ENCODE measurements at regions not wholly inside any gene's neighbourhood (a gene's known extent, or its start where the extent isn't known, plus 50 kb on each side); places are given as distances from the start of the nearest gene placed in this dataset.

GRCh38 chr17:70912716-70913485 lies 743.6 kb downstream of the KCNJ2 start:
- Histone ChIP-seq H2AK9ac (replicated peaks; ENCODE audit: low read depth, low read length, poor library complexity) (no peak overlapping the region), H3K27me3 (ENCODE audit: control insufficient read depth, insufficient read depth, low read length) (no peaks in the 10 kb centered on the region), H3K9me3 (ENCODE audit: control insufficient read depth, insufficient read depth, low read length) (0 out of 2 replicates have a peak, but pooled peaks cover 2% of the 10 kb centered on the region), H2BK15ac (ENCODE audit: low read depth, low read length) (no peak overlapping the region), H3K27ac (ENCODE audit: insufficient read depth, low read length) (no peak overlapping the region), H3K79me1 (ENCODE audit: low read depth in 1 of 2, low read length in 2 of 2) (no peaks in the 10 kb centered on the region), H3K36me3 (ENCODE audit: control insufficient read depth, insufficient read depth, low read length) (no peaks in the 10 kb centered on the region), H3K4me1 (ENCODE audit: control insufficient read depth, insufficient read depth, low read length) (0 out of 2 replicates have a peak, but pooled peaks cover 2% of the 10 kb centered on the region), H3K9ac (ENCODE audit: low read depth, low read length) (no peak overlapping the region), H2BK5ac (ENCODE audit: low read depth, low read length, poor library complexity, severe bottlenecking) (peak overlapping the region; percentile 43), H3K14ac (replicated peaks; ENCODE audit: low read depth, low read length) (no peak overlapping the region), H2AFZ (replicated peaks; ENCODE audit: low read length, poor library complexity) (no peak overlapping the region), H4K5ac (ENCODE audit: low read depth, low read length) (0 out of 2 replicates have a peak overlapping the region, but pooled peaks have one; percentile 29), H3K4me3 (ENCODE audit: insufficient read depth, low read depth, low read length) (no peak overlapping the region), H4K91ac (ENCODE audit: insufficient read depth, low read depth, low read length) (no peak overlapping the region), H2AK5ac (ENCODE audit: low read depth, low read length) (no peak overlapping the region), H3K56ac (ENCODE audit: extremely low read depth, insufficient read depth, low read length) (no peak overlapping the region), H3K23ac (ENCODE audit: low read depth, low read length) (no peak overlapping the region), H3K9me1 (ENCODE audit: insufficient read depth, low read length) (no peaks in the 10 kb centered on the region), H3K4me2 (ENCODE audit: low read depth, low read length) (no peak overlapping the region; the same call in 1 of the 2 replicates), H3K18ac (ENCODE audit: low read depth, low read length) (peak overlapping the region; percentile 80), H4K8ac (ENCODE audit: low read depth in 2 of 2, low read length in 2 of 2) (peak overlapping the region in 1 of 2 experiments; percentile 35; a peak in 1 of 4 replicates), H4K20me1 (ENCODE audit: insufficient read depth, low read length) (no peaks in the 10 kb centered on the region), H3K4ac (ENCODE audit: low read depth, low read length) (no peak overlapping the region), H2BK20ac (ENCODE audit: low read depth, low read length) (peak overlapping the region; percentile 3; the same call in 1 of the 2 replicates), H2BK120ac (ENCODE audit: low read depth, low read length) (no peak overlapping the region)
- dilution Hi-C loops (cut with HindIII; ENCODE audit: low sequenced_read_pairs, unreplicated experiment) (no loop called here), intact Hi-C loops (cut with micrococcal nuclease) (no loop called here), in situ Hi-C loops (cut with MboI; ENCODE audit: low sequenced_read_pairs) (no loop called here)
- TF ChIP-seq MAFK (IDR thresholded peaks at IDR 0.05; ENCODE audit: low read depth, low read length): no peak
- TF ChIP-seq CEBPB (IDR thresholded peaks at IDR 0.05; ENCODE audit: low read depth, low read length): peak; percentile 40; the same call in 1 of the 2 replicates
- TF ChIP-seq NFE2L2 (IDR thresholded peaks at IDR 0.05; ENCODE audit: low read depth, low read length): no peak
- no peak for TF ChIP-seq POLR2A (IDR thresholded peaks at IDR 0.05; ENCODE audit: low read depth, low read length)
- no peak for ATAC-seq (ENCODE audit: low read depth)
- CTCF ChIA-PET: no interaction called here
- WGBS, 2 experiments (ENCODE audit: extremely low coverage in 2 of 2, insufficient read length in 1 of 2): no CpG with 5 or more reads among the region's 4 CpGs
- POLR2A ChIA-PET (ENCODE audit: unreplicated experiment): no interaction called here
- no TSS peak for BruUV-seq (replicated peaks)
- DNase-seq: peak; percentile 32

All from IMR-90 (cell line).